Uterus (tissue), 3 donors: ENCODE measurements at regions not wholly inside any gene's neighbourhood (a gene's known extent, or its start where the extent isn't known, plus 50 kb on each side); places are given as distances from the start of the nearest gene placed in this dataset.

Experiments
- DNase-seq, 2 donors: peaks; one replicate each; pipeline ENCODE4 v3.0.0-alpha.2; 2019 to 2020
- H3K27ac ChIP-seq, 2 donors: fragments of 200-600 bp; sonication (generic); 1 replicate in 1 of 2; 2 replicates in 1 of 2; pipeline ENCODE4 v1.5.1; 2016 to 2018
- H3K27me3 ChIP-seq, 2 donors: fragments of 200-600 bp; sonication (generic); one replicate each; pipeline ENCODE4 v1.5.1; 2018 to 2019; ENCODE audit warnings: control low read depth in 1 of 2
- H3K36me3 ChIP-seq, 2 donors: fragments of 200-600 bp; sonication (generic); one replicate each; pipeline ENCODE4 v1.5.1; 2019; ENCODE audit warnings: control low read depth in 1 of 2
- H3K4me1 ChIP-seq, 2 donors: fragments of 200-600 bp; sonication (generic); one replicate each; pipeline ENCODE4 v1.5.1; 2018 to 2019; ENCODE audit warnings: control low read depth in 1 of 2
- H3K4me3 ChIP-seq, 2 donors: fragments of 200-600 bp; sonication (generic); 1 replicate in 1 of 2; 2 replicates in 1 of 2; pipeline ENCODE4 v1.5.1; 2018 to 2019; ENCODE audit warnings: mild to moderate bottlenecking in 1 of 2
- H3K9me3 ChIP-seq, 2 donors: fragments of 200-600 bp; sonication (generic); one replicate each; pipeline ENCODE4 v1.5.1; 2019; ENCODE audit warnings: control low read depth in 1 of 2
- CTCF ChIP-seq, 4 experiments: fragments of 200-600 bp in 2 of 4; fragments of 450-650 bp in 2 of 4; sonication (generic) in 2 of 4; IDR thresholded peaks; one replicate each; pipeline ENCODE4 v1.5.1; 2016 to 2019; ENCODE audit warnings: antibody characterized with exemption in 4 of 4, mild to moderate bottlenecking in 2 of 4, moderate library complexity in 1 of 4
- POLR2A ChIP-seq, 2 donors: fragments of 450-650 bp; IDR thresholded peaks; one replicate each; pipeline ENCODE4 v1.6.1; 2016; ENCODE audit warnings: antibody characterized with exemption in 2 of 2, mild to moderate bottlenecking in 1 of 2, moderate library complexity in 1 of 2
- intact Hi-C: fragments of 100-400 bp; cut with DNase I; formaldehyde crosslinking; loops from one replicate; pipeline ENCODE4 v1.15.1; 2023; ENCODE audit warnings: low total_unique reads
- donor health status: DM: yes; HTN: yes; CAD: no.

DNA sequence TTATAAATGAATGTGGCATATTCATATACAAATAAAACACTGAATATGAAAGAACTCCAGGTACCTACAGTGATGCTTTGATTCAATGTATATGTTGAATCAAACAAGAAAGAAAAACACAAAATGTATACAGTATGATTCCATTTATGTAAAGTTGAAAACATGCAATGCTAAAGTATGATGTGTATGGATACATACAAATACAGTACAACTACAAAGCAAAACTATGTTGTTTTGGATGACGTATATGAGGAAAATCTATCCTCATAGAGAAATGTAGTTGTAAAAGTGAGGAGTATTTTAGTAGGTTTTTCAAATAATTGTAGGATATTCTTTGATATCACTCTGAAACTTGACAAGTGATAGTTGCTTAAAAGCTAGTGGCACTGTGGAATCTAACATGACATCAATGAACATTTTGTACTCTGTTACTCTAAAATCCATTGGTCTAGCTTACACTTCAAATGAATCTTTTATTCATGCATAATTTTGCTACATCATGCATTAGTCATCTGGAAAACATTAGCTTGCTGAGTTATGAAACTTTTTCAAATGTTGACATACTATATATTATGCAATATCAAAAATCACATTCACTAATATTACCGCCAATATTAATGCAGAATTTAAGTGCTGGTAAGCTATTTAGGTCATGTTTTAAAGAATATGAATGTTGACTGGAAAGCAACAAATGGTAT is 278.1 kb upstream of the CHRNA7 start:
- Histone ChIP-seq H3K9me3 (no peaks in the 10 kb centered on the region), H3K27me3 (no peaks in the 10 kb centered on the region), H3K36me3 (no peaks in the 10 kb centered on the region), H3K27ac (no peak overlapping the region), H3K4me3 (no peak overlapping the region), H3K4me1 (no peaks in the 10 kb centered on the region)
- intact Hi-C loops = no loop called here
- no peak for TF ChIP-seq POLR2A (IDR thresholded peaks at IDR 0.05)
- no peak for TF ChIP-seq CTCF (IDR thresholded peaks at IDR 0.05)
- DNase-seq = no peak

GRCh38 chr15:31752905-31753304 is 277.4 kb upstream of the CHRNA7 start:
- intact Hi-C loops = no loop called here
- Histone ChIP-seq H3K27me3 (no peaks in the 10 kb centered on the region), H3K9me3 (no peaks in the 10 kb centered on the region), H3K27ac (no peak overlapping the region), H3K4me1 (no peaks in the 10 kb centered on the region), H3K4me3 (no peak overlapping the region), H3K36me3 (no peaks in the 10 kb centered on the region)
- DNase-seq = no peak
- TF ChIP-seq CTCF (IDR thresholded peaks at IDR 0.05) (no peak), POLR2A (IDR thresholded peaks at IDR 0.05) (no peak)

DNA sequence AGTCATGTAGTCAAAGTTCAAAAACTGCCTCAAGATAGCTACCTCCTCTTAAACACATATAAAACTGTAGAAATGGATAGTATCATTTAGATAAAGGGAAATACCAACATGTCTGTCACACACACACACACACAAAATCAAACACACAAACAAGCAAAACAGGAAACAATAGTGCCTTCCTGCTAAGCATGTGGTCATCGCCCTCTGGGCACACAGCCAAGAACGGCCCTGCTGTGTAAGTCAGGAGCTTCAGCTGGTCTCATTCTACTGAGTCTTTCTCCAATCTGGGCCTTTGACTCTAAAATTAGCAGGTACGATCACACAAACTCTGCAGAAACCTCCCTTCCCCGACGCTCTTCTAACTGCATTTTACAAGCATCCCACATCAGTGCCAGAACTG is 272.2 kb upstream of the CHRNA7 start:
- no peak overlapping the region for H3K4me3 ChIP-seq
- DNase-seq = no peak
- no peak overlapping the region for H3K27ac ChIP-seq
- intact Hi-C loops = no loop called here
- no peak for TF ChIP-seq POLR2A (IDR thresholded peaks at IDR 0.05)
- TF ChIP-seq CTCF (IDR thresholded peaks at IDR 0.05) = no peak
- no peaks in the 10 kb centered on the region for H3K36me3 ChIP-seq
- no peaks in the 10 kb centered on the region for H3K9me3 ChIP-seq
- no peaks in the 10 kb centered on the region for H3K4me1 ChIP-seq
- no peaks in the 10 kb centered on the region for H3K27me3 ChIP-seq

DNA sequence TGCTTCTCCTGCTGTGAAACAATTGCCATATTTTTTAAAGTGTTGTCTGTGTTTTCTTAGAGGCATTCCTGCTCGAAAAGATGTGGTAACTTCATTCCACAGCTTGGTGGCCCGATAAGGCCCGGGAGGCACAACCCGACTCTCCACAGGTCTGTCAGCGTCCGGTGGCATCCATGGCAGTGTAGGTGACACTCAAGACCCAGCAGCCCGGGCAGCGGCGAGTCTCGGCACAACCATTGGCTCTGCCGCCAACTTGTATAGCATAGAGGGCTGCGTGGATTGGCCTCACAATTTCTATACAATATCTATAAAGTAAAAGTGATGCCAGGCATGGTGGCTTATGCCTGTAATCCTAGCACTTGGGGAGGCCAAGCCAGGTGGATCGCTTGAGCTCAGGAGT is 262.3 kb upstream of the CHRNA7 start:
- DNase-seq = no peak
- Histone ChIP-seq H3K4me1 (no peaks in the 10 kb centered on the region), H3K27me3 (no peaks in the 10 kb centered on the region), H3K27ac (no peak overlapping the region), H3K9me3 (no peaks in the 10 kb centered on the region), H3K36me3 (no peaks in the 10 kb centered on the region), H3K4me3 (no peak overlapping the region)
- TF ChIP-seq POLR2A (IDR thresholded peaks at IDR 0.05) (no peak), CTCF (IDR thresholded peaks at IDR 0.05) (no peak)
- intact Hi-C loops = no loop called here

- Histone ChIP-seq H3K27me3 (no peaks in the 10 kb centered on the region), H3K4me3 (no peak overlapping the region), H3K4me1 (no peaks in the 10 kb centered on the region), H3K9me3 (no peaks in the 10 kb centered on the region), H3K36me3 (no peaks in the 10 kb centered on the region), H3K27ac (no peak overlapping the region)
- intact Hi-C loops = no loop called here
- DNase-seq = no peak
- no peak for TF ChIP-seq CTCF (IDR thresholded peaks at IDR 0.05)
- TF ChIP-seq POLR2A (IDR thresholded peaks at IDR 0.05) = no peak
These were observed 256.3 kb upstream of the CHRNA7 start for GRCh38 chr15:31774045-31774444.
